IMR-90 (cell line): ENCODE measurements at regions not wholly inside any gene's neighbourhood (a gene's known extent, or its start where the extent isn't known, plus 50 kb on each side); places are given as distances from the start of the nearest gene placed in this dataset.
"Not testable (repeated sequence)": the region's sequence is repeated elsewhere in the genome, so short reads cannot be mapped to it uniquely, and the experiment has no call there.

Source experiments
- ATAC-seq: fragments of 200-7000 bp; cut with Tn5 transposase; 2 replicates; pipeline ENCODE4 v1.9.1; 2020; ENCODE audit warnings: low read depth, mild to moderate bottlenecking, moderate library complexity
- BruUV-seq: library from RNA; stranded (reverse); fragments of 400-500 nt; replicated peaks from 2 replicates; lab custom pipeline; 2021; lab: Mats Ljungman, UMichigan
- CTCF ChIA-PET: fragments of 300-600 bp; formaldehyde crosslinking; extraction: SDS; loops from one replicate; lab custom pipeline; 2021; ENCODE audit warnings: antibody characterized with exemption; lab: Yijun Ruan, JAX
- POLR2A ChIA-PET: fragments of 300-600 bp; sonication (Branson Sonifier 250); formaldehyde crosslinking; loops from one replicate; lab custom pipeline; 2022; ENCODE audit warnings: antibody characterized with exemption; ENCODE audit not compliant: unreplicated experiment; lab: Charles Lee
- DNase-seq: peaks from one replicate; pipeline ENCODE4 v3.0.0; 2013
- H2AFZ ChIP-seq: replicated peaks from 2 replicates; pipeline ENCODE3; 2013; ENCODE audit warnings: low read length, mild to moderate bottlenecking; ENCODE audit not compliant: poor library complexity
- H2AK5ac ChIP-seq: 2 replicates; pipeline ENCODE4 v1.6.1; 2013; ENCODE audit warnings: low read depth, low read length, inconsistent platforms
- H2AK9ac ChIP-seq: replicated peaks from 2 replicates; pipeline ENCODE3; 2013; ENCODE audit warnings: mild to moderate bottlenecking, low read depth, low read length, moderate library complexity; ENCODE audit not compliant: poor library complexity
- H2BK120ac ChIP-seq: 2 replicates; pipeline ENCODE4 v1.6.1; 2013; ENCODE audit warnings: low read depth, low read length, inconsistent platforms
- H2BK15ac ChIP-seq: 3 replicates; pipeline ENCODE4 v1.6.1; 2013; ENCODE audit warnings: low read depth, low read length, inconsistent platforms
- H2BK20ac ChIP-seq: 2 replicates; pipeline ENCODE4 v1.6.1; 2013; ENCODE audit warnings: low read depth, mild to moderate bottlenecking, inconsistent platforms, low read length, moderate library complexity
- H2BK5ac ChIP-seq: 2 replicates; pipeline ENCODE4 v1.6.1; 2013; ENCODE audit warnings: mild to moderate bottlenecking, low read depth, low read length, inconsistent platforms; ENCODE audit not compliant: poor library complexity, severe bottlenecking
- H3K14ac ChIP-seq: replicated peaks from 2 replicates; pipeline ENCODE4 v1.6.1; 2013; ENCODE audit warnings: low read depth, low read length, inconsistent platforms
- H3K18ac ChIP-seq: 2 replicates; pipeline ENCODE4 v1.6.1; 2013; ENCODE audit warnings: low read depth, low read length, control low read depth
- H3K23ac ChIP-seq: 2 replicates; pipeline ENCODE4 v1.6.1; 2013; ENCODE audit warnings: low read depth, low read length, inconsistent platforms
- H3K27ac ChIP-seq: 2 replicates; pipeline ENCODE4 v1.5.1; 2013; ENCODE audit warnings: mild to moderate bottlenecking, control low read depth, low read length; ENCODE audit not compliant: insufficient read depth
- H3K27me3 ChIP-seq: 2 replicates; pipeline ENCODE4 v1.6.1; 2013; ENCODE audit warnings: low read length; ENCODE audit not compliant: control insufficient read depth, insufficient read depth
- H3K36me3 ChIP-seq: 2 replicates; pipeline ENCODE4 v1.6.1; 2013; ENCODE audit warnings: low read length, mixed read lengths; ENCODE audit not compliant: control insufficient read depth, insufficient read depth
- H3K4ac ChIP-seq: 2 replicates; pipeline ENCODE4 v1.6.1; 2013; ENCODE audit warnings: low read depth, low read length, inconsistent platforms
- H3K4me1 ChIP-seq: 2 replicates; pipeline ENCODE4 v1.6.1; 2013; ENCODE audit warnings: low read length, mixed read lengths; ENCODE audit not compliant: control insufficient read depth, insufficient read depth
- H3K4me2 ChIP-seq: 2 replicates; pipeline ENCODE4 v1.6.1; 2013; ENCODE audit warnings: low read depth, mild to moderate bottlenecking, control low read depth, low read length, moderate library complexity
- H3K4me3 ChIP-seq: 2 replicates; pipeline ENCODE4 v1.5.1; 2013; ENCODE audit warnings: low read depth, mild to moderate bottlenecking, control low read depth, low read length, moderate library complexity; ENCODE audit not compliant: insufficient read depth
- H3K56ac ChIP-seq: 2 replicates; pipeline ENCODE4 v1.6.1; 2013; ENCODE audit warnings: low read length, inconsistent platforms; ENCODE audit not compliant: insufficient read depth; ENCODE audit errors: extremely low read depth
- H3K79me1 ChIP-seq, 2 experiments: 2 replicates each; pipeline ENCODE4 v1.6.1; 2013; ENCODE audit warnings: low read length in 2 of 2, inconsistent platforms in 1 of 2, low read depth in 1 of 2
- H3K9ac ChIP-seq: 2 replicates; pipeline ENCODE4 v1.6.1; 2013; ENCODE audit warnings: low read depth, low read length, control low read depth
- H3K9me1 ChIP-seq: 2 replicates; pipeline ENCODE4 v1.6.1; 2013; ENCODE audit warnings: low read length, inconsistent platforms; ENCODE audit not compliant: insufficient read depth
- H3K9me3 ChIP-seq: 2 replicates; pipeline ENCODE4 v1.6.1; 2013; ENCODE audit warnings: low read length; ENCODE audit not compliant: control insufficient read depth, insufficient read depth
- H4K20me1 ChIP-seq: 2 replicates; pipeline ENCODE4 v1.6.1; 2013; ENCODE audit warnings: low read length, inconsistent platforms; ENCODE audit not compliant: insufficient read depth
- H4K5ac ChIP-seq: 2 replicates; pipeline ENCODE4 v1.6.1; 2013; ENCODE audit warnings: mild to moderate bottlenecking, low read depth, low read length, control low read depth
- H4K8ac ChIP-seq, 2 experiments: 2 replicates each; pipeline ENCODE4 v1.6.1; 2013; ENCODE audit warnings: low read depth in 2 of 2, low read length in 2 of 2, control low read depth in 1 of 2, inconsistent platforms in 1 of 2
- H4K91ac ChIP-seq: 2 replicates; pipeline ENCODE4 v1.6.1; 2013; ENCODE audit warnings: low read depth, low read length, inconsistent platforms; ENCODE audit not compliant: insufficient read depth
- WGBS, 2 experiments: methylation state at CpG; one replicate each; pipeline versions ENCODE4 v1.1.5 to v1.1.7; 2013; ENCODE audit warnings: missing lambda C conversion rate in 2 of 2; ENCODE audit not compliant: insufficient read length in 1 of 2; ENCODE audit errors: extremely low coverage in 2 of 2; 5-methylcytosine and 5-hydroxymethylcytosine counted together
- dilution Hi-C: fragments of 300-500 bp; cut with HindIII; formaldehyde crosslinking; loops from one replicate; pipeline ENCODE4 v1.14.3; 2018; ENCODE audit warnings: low sequenced_read_pairs; ENCODE audit not compliant: unreplicated experiment
- in situ Hi-C: fragments of 300-500 bp; cut with MboI; formaldehyde crosslinking; loops from 3 replicates; pipeline ENCODE4 v1.14.3; 2019; ENCODE audit warnings: low sequenced_read_pairs, inconsistent platforms, mixed read lengths
- intact Hi-C: fragments of 100-400 bp; cut with micrococcal nuclease; formaldehyde crosslinking; loops from 2 replicates; pipeline ENCODE4 v1.10.0; 2022

- H3K36me3 ChIP-seq, H4K91ac ChIP-seq, H4K8ac ChIP-seq, H2AK5ac ChIP-seq, H4K5ac ChIP-seq, CTCF ChIA-PET, H2BK20ac ChIP-seq, H3K23ac ChIP-seq, H3K4me2 ChIP-seq, H3K9me3 ChIP-seq, BruUV-seq, H3K4ac ChIP-seq, POLR2A ChIA-PET, H3K4me1 ChIP-seq, in situ Hi-C loops, H2BK120ac ChIP-seq, H3K18ac ChIP-seq, H2AFZ ChIP-seq, H3K4me3 ChIP-seq, dilution Hi-C loops, ATAC-seq, H2AK9ac ChIP-seq, H3K9me1 ChIP-seq, intact Hi-C loops, H3K9ac ChIP-seq, H3K14ac ChIP-seq, H3K27ac ChIP-seq, H3K79me1 ChIP-seq, H4K20me1 ChIP-seq, H2BK5ac ChIP-seq, H2BK15ac ChIP-seq, H3K27me3 ChIP-seq, H3K56ac ChIP-seq: not testable (repeated sequence)
- DNase-seq = peak; percentile 1
- WGBS, 2 experiments = no CpG with 5 or more reads among the region's 5 CpGs
These were observed 66.0 kb upstream of the CCDC180 start for GRCh38 chr9:97241430-97241829.
